ENCODE measurements at regions not wholly inside any gene's neighbourhood (a gene's known extent, or its start where the extent isn't known, plus 50 kb on each side); places are given as distances from the start of the nearest gene placed in this dataset.

GRCh38 chr14:53858345-53858684, 98.3 kb downstream of the BMP4 start:
- H4K5ac ChIP-seq (ENCODE audit: insufficient read length, low read depth, low read length) = no peak overlapping the region
- TF ChIP-seq, protein P1, sequence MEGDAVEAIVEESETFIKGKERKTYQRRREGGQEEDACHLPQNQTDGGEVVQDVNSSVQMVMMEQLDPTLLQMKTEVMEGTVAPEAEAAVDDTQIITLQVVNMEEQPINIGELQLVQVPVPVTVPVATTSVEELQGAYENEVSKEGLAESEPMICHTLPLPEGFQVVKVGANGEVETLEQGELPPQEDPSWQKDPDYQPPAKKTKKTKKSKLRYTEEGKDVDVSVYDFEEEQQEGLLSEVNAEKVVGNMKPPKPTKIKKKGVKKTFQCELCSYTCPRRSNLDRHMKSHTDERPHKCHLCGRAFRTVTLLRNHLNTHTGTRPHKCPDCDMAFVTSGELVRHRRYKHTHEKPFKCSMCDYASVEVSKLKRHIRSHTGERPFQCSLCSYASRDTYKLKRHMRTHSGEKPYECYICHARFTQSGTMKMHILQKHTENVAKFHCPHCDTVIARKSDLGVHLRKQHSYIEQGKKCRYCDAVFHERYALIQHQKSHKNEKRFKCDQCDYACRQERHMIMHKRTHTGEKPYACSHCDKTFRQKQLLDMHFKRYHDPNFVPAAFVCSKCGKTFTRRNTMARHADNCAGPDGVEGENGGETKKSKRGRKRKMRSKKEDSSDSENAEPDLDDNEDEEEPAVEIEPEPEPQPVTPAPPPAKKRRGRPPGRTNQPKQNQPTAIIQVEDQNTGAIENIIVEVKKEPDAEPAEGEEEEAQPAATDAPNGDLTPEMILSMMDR (conservative IDR thresholded peaks at IDR 0.05) = no peak
- no peaks in the 10 kb centered on the region for H3K9me3 ChIP-seq (ENCODE audit: control insufficient read depth, low read depth, low read length)
- no peak overlapping the region for H2BK5ac ChIP-seq (ENCODE audit: insufficient read length, low read length)
- Mint-ChIP-seq H3K36me3 (ENCODE audit: insufficient read depth in 1 of 3, low read depth in 3 of 3) (no peaks in the 10 kb centered on the region), H3K27me3 (ENCODE audit: low read depth) (no peaks in the 10 kb centered on the region; the same call in 1 of the 2 replicates), H3K4me1 (peaks cover 7% of the 10 kb centered on the region in 2 experiments), H3K27ac (no peak overlapping the region), H3K9me3 (no peaks in the 10 kb centered on the region), H3K4me3 (no peak overlapping the region)
- H2BK15ac ChIP-seq (ENCODE audit: low read depth, low read length) = no peak overlapping the region
- no peak overlapping the region for H2AFZ ChIP-seq (ENCODE audit: low read length)
- WGBS (ENCODE audit: extremely low coverage, insufficient read length, low lambda C conversion rate) = no CpG with 5 or more reads among the region's 1 CpG
- no peaks in the 10 kb centered on the region for H3K23me2 ChIP-seq (ENCODE audit: insufficient read length, low read depth, low read length, poor library complexity, severe bottlenecking)
- H4K8ac ChIP-seq (replicated peaks; ENCODE audit: insufficient read length, low read depth, low read length) = no peak overlapping the region
- no peak overlapping the region for H3K27ac ChIP-seq (ENCODE audit: insufficient read length, low read depth, low read length)
- no peak overlapping the region for H2BK120ac ChIP-seq (ENCODE audit: low read depth, low read length, poor library complexity, severe bottlenecking)
- no peaks in the 10 kb centered on the region for H3K27me3 ChIP-seq (ENCODE audit: insufficient read depth, low read length)
- no peak for DNase-seq
- no peaks in the 10 kb centered on the region for H3K79me1 ChIP-seq (ENCODE audit: insufficient read depth, low read depth, low read length, poor library complexity, severe bottlenecking)
- no peak overlapping the region for H2BK12ac ChIP-seq (ENCODE audit: insufficient read length, low read depth, low read length)
- no peak overlapping the region for H3K4me2 ChIP-seq (ENCODE audit: insufficient read depth, insufficient read length, low read length)
- H4K20me1 ChIP-seq (ENCODE audit: control insufficient read depth, insufficient read depth, insufficient read length) = no peaks in the 10 kb centered on the region
- no peak overlapping the region for H3K4ac ChIP-seq (ENCODE audit: low read depth, low read length)
- no peak overlapping the region for H3K23ac ChIP-seq (ENCODE audit: insufficient read length, low read depth, low read length)
- no peak overlapping the region for H4K91ac ChIP-seq (ENCODE audit: insufficient read length, low read depth, low read length)
- no peak overlapping the region for H2BK20ac ChIP-seq (ENCODE audit: low read depth, low read length, poor library complexity, severe bottlenecking)
- H3K14ac ChIP-seq (ENCODE audit: insufficient read depth, low read length) = no peak overlapping the region
- H3K18ac ChIP-seq (ENCODE audit: insufficient read length, low read depth, low read length) = no peak overlapping the region
- H3K9ac ChIP-seq (ENCODE audit: extremely low read depth, insufficient read length, low read length) = no peak overlapping the region
- H3K56ac ChIP-seq (ENCODE audit: insufficient read length, low read depth, low read length) = no peak overlapping the region
- no peak overlapping the region for H3T11ph ChIP-seq (ENCODE audit: low read length)
- H3K4me1 ChIP-seq (ENCODE audit: insufficient read depth, low read length) = no peaks in the 10 kb centered on the region
- no peaks in the 10 kb centered on the region for H3K79me2 ChIP-seq (ENCODE audit: insufficient read depth, low read length)
- H2AK5ac ChIP-seq (ENCODE audit: insufficient read length, low read length) = no peak overlapping the region
